Activated naive CD4-positive, alpha-beta T cell treated with Interleukin-2 at 50 U/mL for 16 hours (primary cell): ENCODE measurements at regions not wholly inside any gene's neighbourhood (a gene's known extent, or its start where the extent isn't known, plus 50 kb on each side); places are given as distances from the start of the nearest gene placed in this dataset.

Experiments used
- DNase-seq: peaks from one replicate; pipeline ENCODE4 v3.0.0-alpha.2; 2020

DNA sequence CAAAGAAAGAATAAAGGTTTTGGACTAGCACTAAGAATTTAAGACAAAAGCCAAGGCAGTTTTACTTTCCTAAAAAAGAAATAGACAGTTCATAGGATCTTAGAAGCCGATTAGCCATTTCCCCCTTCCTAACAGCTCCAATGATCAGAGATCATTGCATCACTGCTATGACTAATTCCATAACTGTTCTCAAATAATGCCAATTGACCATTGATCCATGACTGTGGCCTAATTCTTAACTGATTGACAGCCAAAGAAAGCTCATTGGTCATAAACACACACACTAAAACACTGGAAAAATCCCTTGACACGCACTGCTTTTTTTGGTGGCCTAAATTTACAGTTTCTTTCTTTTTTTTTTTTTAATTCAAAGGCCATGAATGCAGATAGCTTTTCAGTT, 345.0 kb upstream of the ACVR2A start:
- DNase-seq, result no peak

GRCh38 chr2:147495734-147496133, 349.1 kb upstream of the ACVR2A start:
- no peak for DNase-seq

DNA sequence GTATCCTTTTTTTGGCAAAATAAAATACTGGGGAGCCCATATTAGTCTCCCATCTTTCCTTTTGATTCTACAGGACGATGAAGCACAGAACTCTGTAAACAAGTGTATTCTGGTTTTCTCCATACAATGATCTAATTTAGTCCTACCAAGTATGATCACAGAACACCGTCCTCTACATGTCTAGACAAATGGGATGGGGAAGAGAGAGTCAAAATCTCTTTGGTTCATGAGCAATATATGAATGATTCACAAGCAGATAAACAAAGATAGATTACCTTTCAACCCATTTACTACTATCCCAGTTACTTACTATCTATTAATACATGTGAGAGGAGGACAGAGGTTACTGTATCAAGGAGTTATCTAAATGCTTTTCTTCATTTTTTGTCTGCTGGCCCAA, 352.4 kb upstream of the ACVR2A start:
- DNase-seq, result no peak

- DNase-seq, result no peak
Measured at GRCh38 chr2:147491506-147491905, 353.3 kb upstream of the ACVR2A start.

GRCh38 chr2:147490401-147491261, 354.2 kb upstream of the ACVR2A start:
- no peak for DNase-seq

- DNase-seq, result no peak
Measured at GRCh38 chr2:147488472-147488871, 356.4 kb upstream of the ACVR2A start.

DNA sequence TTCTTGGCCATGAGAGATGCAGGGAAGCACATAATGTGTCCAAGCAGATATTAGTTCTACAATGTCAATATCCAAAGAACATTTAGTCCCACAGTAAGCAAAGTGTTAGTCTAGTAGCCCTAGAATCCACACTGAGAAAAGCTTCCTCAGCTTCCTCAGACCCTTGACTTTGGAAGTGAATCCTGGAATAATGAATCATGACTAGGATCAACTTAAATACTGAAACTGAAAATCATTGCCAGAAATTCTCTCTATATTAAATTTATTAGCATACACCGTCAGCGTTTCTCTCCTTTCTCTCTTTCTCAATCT, 356.9 kb upstream of the ACVR2A start:
- DNase-seq, result no peak

GRCh38 chr2:147487286-147487977, 357.4 kb upstream of the ACVR2A start:
- no peak for DNase-seq

- DNase-seq, result no peak
Measured at GRCh38 chr2:147485210-147485851, 359.5 kb upstream of the ACVR2A start.

GRCh38 chr2:147483911-147484310, 360.9 kb upstream of the ACVR2A start:
- DNase-seq, result no peak

DNA sequence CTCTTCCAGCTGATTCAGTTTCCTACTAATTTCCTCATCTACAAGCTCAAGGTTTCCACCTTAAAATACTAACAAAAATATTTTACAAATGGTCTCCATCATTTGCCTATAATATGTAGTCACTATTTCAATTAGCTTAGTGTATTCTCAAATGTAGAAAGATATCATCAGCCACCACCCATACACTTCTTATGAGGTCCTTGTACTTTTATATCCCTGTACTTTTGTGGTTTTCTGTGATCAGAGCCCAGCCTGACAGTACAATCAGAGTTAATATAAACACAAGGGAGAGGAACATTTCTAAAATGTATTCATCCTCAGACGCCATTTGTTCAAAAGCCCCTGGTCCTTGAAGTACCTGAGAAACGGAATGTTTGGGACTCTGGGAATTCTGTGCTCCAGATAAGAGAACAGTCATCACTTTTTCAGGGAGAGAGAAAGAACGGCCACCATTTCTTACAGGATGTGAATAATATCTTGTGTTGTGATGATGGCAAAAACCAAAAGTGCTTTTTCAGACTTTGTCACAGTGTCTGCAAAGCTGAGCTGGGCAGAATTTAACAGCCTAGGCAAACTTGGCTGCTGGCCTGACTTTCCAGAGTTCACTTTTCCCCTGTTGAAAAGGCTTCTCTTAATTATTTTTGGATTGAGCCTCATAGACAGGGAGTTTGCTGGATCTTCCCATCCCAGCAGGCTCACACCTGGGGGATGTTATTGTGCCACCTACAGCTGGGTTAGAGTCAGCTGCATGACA, 361.7 kb upstream of the ACVR2A start:
- DNase-seq, result no peak

- DNase-seq, result no peak
Measured at GRCh38 chr2:147482111-147482895, 362.5 kb upstream of the ACVR2A start.

- no peak for DNase-seq
Measured at GRCh38 chr2:147479358-147479757, 365.5 kb upstream of the ACVR2A start.

DNA sequence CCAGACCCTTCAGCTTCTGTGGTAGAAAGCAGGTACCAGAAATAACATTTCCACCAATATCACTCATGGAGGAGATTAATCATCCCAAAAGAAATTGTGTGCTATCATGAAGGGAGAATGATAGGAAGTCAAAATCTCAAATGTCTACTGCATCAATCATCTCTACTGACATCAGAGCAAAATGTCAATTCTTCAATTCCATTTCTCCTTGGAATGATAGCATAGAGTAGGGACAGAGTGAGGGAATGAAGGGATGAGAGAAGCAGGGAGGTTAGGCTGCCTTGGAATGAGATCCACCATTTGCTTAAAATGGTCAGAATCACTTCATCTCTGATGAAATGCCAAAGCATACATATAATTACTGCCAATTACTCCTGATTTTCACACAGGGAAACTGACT, 371.8 kb upstream of the ACVR2A start:
- DNase-seq, result no peak

DNA sequence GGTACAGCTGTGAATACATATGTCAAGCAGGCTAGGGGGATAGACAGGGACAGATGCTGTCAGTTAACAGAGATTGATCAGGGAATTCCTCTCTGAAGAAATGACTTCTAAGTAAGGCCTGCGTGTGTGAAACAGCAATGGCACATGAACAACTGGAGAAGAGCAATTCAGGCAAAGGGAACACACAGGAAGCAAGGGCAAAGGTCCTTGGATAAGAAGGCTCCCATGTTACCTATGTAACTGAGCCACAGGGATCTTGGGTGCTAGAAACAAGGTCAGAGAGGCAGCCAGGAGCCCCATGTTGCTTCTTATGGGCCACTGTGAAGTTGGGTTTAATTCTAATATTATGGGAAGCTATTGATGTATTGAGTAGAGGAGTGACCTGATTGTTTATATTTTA, 373.7 kb upstream of the ACVR2A start:
- DNase-seq, result no peak

GRCh38 chr2:147469471-147469870, 375.4 kb upstream of the ACVR2A start:
- no peak for DNase-seq

DNA sequence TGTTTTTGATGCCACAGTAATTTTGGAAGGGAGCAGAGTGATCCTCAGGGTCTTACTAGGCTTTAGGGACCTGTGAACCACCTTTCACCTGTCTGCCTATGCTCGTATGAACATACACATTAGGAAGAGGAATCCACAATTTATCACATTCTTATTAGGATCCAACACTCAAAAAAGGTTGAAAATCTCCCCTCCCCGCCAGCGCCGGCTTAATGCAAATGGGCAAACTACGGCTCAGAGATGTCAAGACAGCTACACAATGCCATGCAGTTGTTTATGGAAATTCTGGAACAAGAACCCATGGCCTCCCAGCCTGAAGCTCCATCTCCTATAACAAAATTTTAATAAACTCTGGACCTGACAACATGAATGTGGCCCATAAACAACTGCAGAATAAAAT, 375.9 kb upstream of the ACVR2A start:
- DNase-seq, result no peak

- DNase-seq, result no peak
Measured at GRCh38 chr2:147468349-147468748, 376.5 kb upstream of the ACVR2A start.

GRCh38 chr2:147467441-147467840, 377.4 kb upstream of the ACVR2A start:
- DNase-seq, result no peak

- no peak for DNase-seq
Measured at GRCh38 chr2:147464737-147465357, 380.0 kb upstream of the ACVR2A start.

- DNase-seq, result no peak
Measured at GRCh38 chr2:147463881-147464520, 380.8 kb upstream of the ACVR2A start.

DNA sequence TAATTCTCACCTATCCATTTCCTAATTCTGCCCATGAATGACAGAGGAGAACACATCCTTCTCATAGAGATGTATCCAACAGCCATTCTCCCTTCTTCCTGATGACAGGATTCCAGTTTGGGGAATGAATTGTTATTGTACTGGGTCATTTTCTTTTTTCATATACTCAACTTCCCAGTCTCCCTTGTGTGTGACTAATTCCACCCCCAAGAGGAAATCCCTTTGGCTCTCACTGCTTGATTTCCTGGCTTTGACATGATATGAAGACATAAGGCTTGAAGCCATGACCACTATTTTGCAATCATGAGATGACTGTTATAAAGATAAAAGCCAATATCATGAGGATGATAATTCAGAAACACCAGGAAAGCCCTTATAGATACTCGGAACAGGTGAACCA, 384.7 kb upstream of the ACVR2A start:
- DNase-seq, result no peak
